H9 (cell line): ENCODE measurements at regions not wholly inside any gene's neighbourhood (a gene's known extent, or its start where the extent isn't known, plus 50 kb on each side); places are given as distances from the start of the nearest gene placed in this dataset.

Experiments
- DNase-seq: peaks from one replicate; pipeline ENCODE4 v3.0.0-alpha.2; 2017
- H2AFZ ChIP-seq: one replicate; pipeline ENCODE4 v1.6.1; 2013; ENCODE audit warnings: mild to moderate bottlenecking, low read length, control low read depth, moderate library complexity
- H2AK5ac ChIP-seq: 2 replicates; pipeline ENCODE4 v1.6.1; 2013; ENCODE audit warnings: low read length, control low read depth, mixed read lengths; ENCODE audit not compliant: insufficient read length
- H2BK120ac ChIP-seq: one replicate; pipeline ENCODE4 v1.6.1; 2013; ENCODE audit warnings: low read depth, mild to moderate bottlenecking, low read length, control low read depth, inconsistent platforms; ENCODE audit not compliant: poor library complexity, severe bottlenecking
- H2BK12ac ChIP-seq: 2 replicates; pipeline ENCODE4 v1.6.1; 2013; ENCODE audit warnings: low read length, control low read depth, mixed read lengths, low read depth; ENCODE audit not compliant: insufficient read length
- H2BK15ac ChIP-seq: 2 replicates; pipeline ENCODE4 v1.6.1; 2013; ENCODE audit warnings: low read depth, low read length, control low read depth
- H2BK20ac ChIP-seq: one replicate; pipeline ENCODE4 v1.6.1; 2013; ENCODE audit warnings: low read depth, mild to moderate bottlenecking, low read length, control low read depth, inconsistent platforms; ENCODE audit not compliant: poor library complexity, severe bottlenecking
- H2BK5ac ChIP-seq: 2 replicates; pipeline ENCODE4 v1.6.1; 2013; ENCODE audit warnings: low read length, control low read depth, mixed read lengths; ENCODE audit not compliant: insufficient read length
- H3K14ac ChIP-seq: 2 replicates; pipeline ENCODE4 v1.6.1; 2013; ENCODE audit warnings: low read length, control low read depth; ENCODE audit not compliant: insufficient read depth
- H3K18ac ChIP-seq: 2 replicates; pipeline ENCODE4 v1.6.1; 2013; ENCODE audit warnings: low read depth, mild to moderate bottlenecking, mixed read lengths, low read length, control low read depth; ENCODE audit not compliant: insufficient read length
- H3K23ac ChIP-seq: 2 replicates; pipeline ENCODE4 v1.6.1; 2013; ENCODE audit warnings: low read length, control low read depth, mixed read lengths, low read depth; ENCODE audit not compliant: insufficient read length
- H3K23me2 ChIP-seq: 2 replicates; pipeline ENCODE4 v1.6.1; 2013; ENCODE audit warnings: low read depth, mild to moderate bottlenecking, mixed read lengths, low read length, control low read depth; ENCODE audit not compliant: insufficient read length, poor library complexity, severe bottlenecking
- H3K27ac ChIP-seq: 2 replicates; pipeline ENCODE4 v1.5.1; 2013; ENCODE audit warnings: low read length, control low read depth, mixed read lengths, low read depth; ENCODE audit not compliant: insufficient read length
- H3K27me3 ChIP-seq: 2 replicates; pipeline ENCODE4 v1.6.1; 2013; ENCODE audit warnings: low read length, control low read depth, inconsistent platforms; ENCODE audit not compliant: insufficient read depth
- H3K4ac ChIP-seq: 2 replicates; pipeline ENCODE4 v1.6.1; 2013; ENCODE audit warnings: low read depth, mild to moderate bottlenecking, control low read depth, inconsistent platforms, low read length, moderate library complexity
- H3K4me1 ChIP-seq: 2 replicates; pipeline ENCODE4 v1.6.1; 2013; ENCODE audit warnings: low read length, control low read depth, inconsistent platforms; ENCODE audit not compliant: insufficient read depth
- H3K4me2 ChIP-seq: 2 replicates; pipeline ENCODE4 v1.6.1; 2013; ENCODE audit warnings: low read length, control low read depth, mixed read lengths; ENCODE audit not compliant: insufficient read length, insufficient read depth
- H3K56ac ChIP-seq: 2 replicates; pipeline ENCODE4 v1.6.1; 2013; ENCODE audit warnings: low read depth, mild to moderate bottlenecking, mixed read lengths, low read length, control low read depth; ENCODE audit not compliant: insufficient read length
- H3K79me1 ChIP-seq: 2 replicates; pipeline ENCODE4 v1.6.1; 2013; ENCODE audit warnings: low read depth, mild to moderate bottlenecking, moderate library complexity, low read length, control low read depth, inconsistent platforms; ENCODE audit not compliant: insufficient read depth, poor library complexity, severe bottlenecking
- H3K79me2 ChIP-seq: 2 replicates; pipeline ENCODE4 v1.6.1; 2013; ENCODE audit warnings: low read length, control low read depth, inconsistent platforms; ENCODE audit not compliant: insufficient read depth
- H3K9ac ChIP-seq: 2 replicates; pipeline ENCODE4 v1.6.1; 2013; ENCODE audit warnings: low read length, control low read depth, mixed read lengths; ENCODE audit not compliant: insufficient read length; ENCODE audit errors: extremely low read depth
- H3K9me3 ChIP-seq: one replicate; pipeline ENCODE4 v1.6.1; 2013; ENCODE audit warnings: low read depth, low read length, inconsistent platforms; ENCODE audit not compliant: control insufficient read depth
- H3T11ph ChIP-seq: one replicate; pipeline ENCODE4 v1.6.1; 2013; ENCODE audit warnings: mild to moderate bottlenecking, low read length, control low read depth, inconsistent platforms
- H4K20me1 ChIP-seq: one replicate; pipeline ENCODE4 v1.6.1; 2013; ENCODE audit not compliant: control insufficient read depth, insufficient read length, insufficient read depth
- H4K5ac ChIP-seq: 2 replicates; pipeline ENCODE4 v1.6.1; 2013; ENCODE audit warnings: low read depth, mild to moderate bottlenecking, mixed read lengths, low read length, control low read depth; ENCODE audit not compliant: insufficient read length
- H4K8ac ChIP-seq: replicated peaks from 2 replicates; pipeline ENCODE4 v1.6.1; 2013; ENCODE audit warnings: low read length, control low read depth, mixed read lengths, low read depth; ENCODE audit not compliant: insufficient read length
- H4K91ac ChIP-seq: 2 replicates; pipeline ENCODE4 v1.6.1; 2013; ENCODE audit warnings: low read depth, mild to moderate bottlenecking, moderate library complexity, mixed read lengths, low read length, control low read depth; ENCODE audit not compliant: insufficient read length
- H3K27ac Mint-ChIP-seq, 3 experiments: 2 replicates in 2 of 3; 3 replicates in 1 of 3; pipeline ENCODE4 v1.8.0; 2020 to 2021; ENCODE audit warnings: mixed read lengths in 3 of 3, mild to moderate bottlenecking in 1 of 3, moderate library complexity in 1 of 3
- H3K27me3 Mint-ChIP-seq: 2 replicates; pipeline ENCODE4 v1.8.0; 2021; ENCODE audit warnings: low read depth, mild to moderate bottlenecking, moderate library complexity, mixed read lengths
- H3K36me3 Mint-ChIP-seq, 3 experiments: 2 replicates in 2 of 3; 3 replicates in 1 of 3; pipeline ENCODE4 v1.8.0; 2020 to 2021; ENCODE audit warnings: low read depth in 3 of 3, mixed read lengths in 3 of 3; ENCODE audit not compliant: insufficient read depth in 1 of 3
- H3K4me1 Mint-ChIP-seq, 2 experiments: 2 replicates each; pipeline ENCODE4 v1.8.0; 2020; ENCODE audit warnings: mixed read lengths in 2 of 2
- H3K4me3 Mint-ChIP-seq, 2 experiments: 2 replicates in 1 of 2; 3 replicates in 1 of 2; pipeline ENCODE4 v1.8.0; 2020 to 2021; ENCODE audit warnings: mild to moderate bottlenecking in 2 of 2, mixed read lengths in 2 of 2, moderate library complexity in 1 of 2
- H3K9me3 Mint-ChIP-seq, 2 experiments: 2 replicates in 1 of 2; 3 replicates in 1 of 2; pipeline ENCODE4 v1.8.0; 2020; ENCODE audit warnings: mild to moderate bottlenecking in 2 of 2, mixed read lengths in 2 of 2, moderate library complexity in 1 of 2
- CTCF ChIP-seq: fragments of 200-600 bp; sonication (generic); conservative IDR thresholded peaks from 3 replicates; pipeline ENCODE4 v1.8.0; 2021; ENCODE audit warnings: antibody characterized with exemption, mild to moderate bottlenecking
- WGBS: extraction: QIAGEN DNeasy Blood & Tissue Kit; methylation state at CpG from one replicate; pipeline ENCODE4 v1.1.7; 2013; ENCODE audit warnings: missing lambda C conversion rate, low lambda C conversion rate, mixed read lengths; ENCODE audit not compliant: insufficient read length; ENCODE audit errors: extremely low coverage; 5-methylcytosine and 5-hydroxymethylcytosine counted together

GRCh38 chr4:8695237-8696219 lies 103.0 kb downstream of the CPZ start:
- peak; percentile 10 for DNase-seq
- H3K36me3 Mint-ChIP-seq: no peaks in the 10 kb centered on the region
- Histone ChIP-seq H3K23ac (no peak overlapping the region), H2BK12ac (no peak overlapping the region), H3K79me2 (no peaks in the 10 kb centered on the region), H3K27ac (no peak overlapping the region), H4K5ac (no peak overlapping the region), H3T11ph (no peak overlapping the region), H3K23me2 (no peaks in the 10 kb centered on the region), H3K56ac (no peak overlapping the region), H2BK120ac (no peak overlapping the region), H2BK15ac (no peak overlapping the region), H3K14ac (no peak overlapping the region), H4K8ac (no peak overlapping the region), H2BK20ac (no peak overlapping the region), H4K91ac (no peak overlapping the region), H3K4me2 (no peak overlapping the region), H3K18ac (no peak overlapping the region), H3K27me3 (no peaks in the 10 kb centered on the region), H4K20me1 (no peaks in the 10 kb centered on the region), H3K4ac (no peak overlapping the region), H2BK5ac (no peak overlapping the region), H3K79me1 (no peaks in the 10 kb centered on the region), H2AFZ (no peak overlapping the region), H3K4me1 (no peaks in the 10 kb centered on the region), H3K9me3 (no peaks in the 10 kb centered on the region), H2AK5ac (no peak overlapping the region), H3K9ac (no peak overlapping the region)
- peaks cover 53% of the 10 kb centered on the region for H3K27me3 Mint-ChIP-seq
- peaks cover 0 to 3% of the 10 kb centered on the region in 2 experiments; a peak in 2 of 5 replicates for H3K9me3 Mint-ChIP-seq
- H3K27ac Mint-ChIP-seq: no peak overlapping the region; a peak in 1 of 7 replicates
- H3K4me1 Mint-ChIP-seq: peaks cover 0 to 4% of the 10 kb centered on the region in 2 experiments; a peak in 2 of 4 replicates
- WGBS: no CpG with 5 or more reads among the region's 18 CpGs
- no peak overlapping the region; a peak in 1 of 5 replicates for H3K4me3 Mint-ChIP-seq
- TF ChIP-seq CTCF: no peak
